ENCODE measurements at regions not wholly inside any gene's neighbourhood (a gene's known extent, or its start where the extent isn't known, plus 50 kb on each side); places are given as distances from the start of the nearest gene placed in this dataset.

GRCh38 chr6:27053738-27054137 lies 193.8 kb upstream of the PRSS16 start:
- no peak for DNase-seq

- no peak for DNase-seq
Measured at GRCh38 chr6:27056615-27057014, 190.9 kb upstream of the PRSS16 start.

GRCh38 chr6:27059621-27060425 lies 187.7 kb upstream of the PRSS16 start:
- no peak for DNase-seq

- DNase-seq: no peak
Measured at GRCh38 chr6:27061235-27061993, 186.1 kb upstream of the PRSS16 start.

GRCh38 chr6:27062755-27063154 lies 184.7 kb upstream of the PRSS16 start:
- DNase-seq: no peak

- no peak for DNase-seq
Measured at GRCh38 chr6:27065183-27065582, 182.3 kb upstream of the PRSS16 start.

GRCh38 chr6:27066381-27066780 lies 181.1 kb upstream of the PRSS16 start:
- no peak for DNase-seq

GRCh38 chr6:27066802-27067201 lies 180.7 kb upstream of the PRSS16 start:
- DNase-seq: no peak

- no peak for DNase-seq
Measured at GRCh38 chr6:27073441-27073840, 174.1 kb upstream of the PRSS16 start.

GRCh38 chr6:27076116-27076515 lies 171.4 kb upstream of the PRSS16 start:
- DNase-seq: no peak

GRCh38 chr6:27078734-27079357 lies 168.7 kb upstream of the PRSS16 start:
- peak; percentile 64 for DNase-seq

- no peak for DNase-seq
Measured at GRCh38 chr6:27081188-27081587, 166.3 kb upstream of the PRSS16 start.

- DNase-seq: no peak
Measured at GRCh38 chr6:27081931-27082330, 165.6 kb upstream of the PRSS16 start.

GRCh38 chr6:27088068-27088467 lies 159.4 kb upstream of the PRSS16 start:
- no peak for DNase-seq

GRCh38 chr6:27091661-27092315 lies 155.7 kb upstream of the PRSS16 start:
- peak; percentile 69 for DNase-seq

- DNase-seq: no peak
Measured at GRCh38 chr6:27092316-27092692, 155.2 kb upstream of the PRSS16 start.

- DNase-seq: no peak
Measured at GRCh38 chr6:27095914-27096313, 151.6 kb upstream of the PRSS16 start.

GRCh38 chr6:27096834-27097511 lies 150.5 kb upstream of the PRSS16 start:
- DNase-seq: peak; percentile 74

GRCh38 chr6:27098956-27099355 lies 148.5 kb upstream of the PRSS16 start:
- no peak for DNase-seq

GRCh38 chr6:27100921-27101320 lies 146.6 kb upstream of the PRSS16 start:
- no peak for DNase-seq

- no peak for DNase-seq
Measured at GRCh38 chr6:27101824-27102223, 145.7 kb upstream of the PRSS16 start.

GRCh38 chr6:27106382-27106781 lies 141.1 kb upstream of the PRSS16 start:
- no peak for DNase-seq

GRCh38 chr6:27111743-27112142 lies 135.8 kb upstream of the PRSS16 start:
- DNase-seq: no peak
